GM18502 (cell line): ENCODE measurements at regions not wholly inside any gene's neighbourhood (a gene's known extent, or its start where the extent isn't known, plus 50 kb on each side); places are given as distances from the start of the nearest gene placed in this dataset.
"Not testable (repeated sequence)": the region's sequence is repeated elsewhere in the genome, so short reads cannot be mapped to it uniquely, and the experiment has no call there.

Source experiments
- ATAC-seq: cut with Tn5 transposase; IDR thresholded peaks from one replicate; pipeline ENCODE4 v1.9.1; 2021; ENCODE audit warnings: mild to moderate bottlenecking; ENCODE audit not compliant: unreplicated experiment, poor library complexity

- no peak for ATAC-seq
These were observed 50.9 kb upstream of the NXT1 start for GRCh38 chr20:23299673-23300050.

GRCh38 chr20:23298926-23299672 lies 51.5 kb upstream of the NXT1 start:
- ATAC-seq = no peak

GRCh38 chr20:23298155-23298554 lies 52.4 kb upstream of the NXT1 start:
- no peak for ATAC-seq

GRCh38 chr20:23296841-23297701 lies 53.5 kb upstream of the NXT1 start:
- no peak for ATAC-seq

- no peak for ATAC-seq
These were observed 54.7 kb upstream of the NXT1 start for GRCh38 chr20:23295934-23296333.

GRCh38 chr20:23294671-23295070 lies 55.9 kb upstream of the NXT1 start:
- no peak for ATAC-seq

GRCh38 chr20:23294166-23294565 lies 56.4 kb upstream of the NXT1 start:
- no peak for ATAC-seq

GRCh38 chr20:23293689-23294088 lies 56.9 kb upstream of the NXT1 start:
- ATAC-seq = no peak

GRCh38 chr20:23292311-23292710 lies 58.3 kb upstream of the NXT1 start:
- ATAC-seq = not testable (repeated sequence)

GRCh38 chr20:23291575-23292240 lies 58.9 kb upstream of the NXT1 start:
- no peak for ATAC-seq

GRCh38 chr20:23290761-23291574 lies 59.6 kb upstream of the NXT1 start:
- no peak for ATAC-seq

- ATAC-seq = no peak
These were observed 60.7 kb upstream of the NXT1 start for GRCh38 chr20:23289724-23290395.

- no peak for ATAC-seq
These were observed 61.3 kb upstream of the NXT1 start for GRCh38 chr20:23289249-23289648.

GRCh38 chr20:23287354-23288190 lies 63.0 kb upstream of the NXT1 start:
- no peak for ATAC-seq

- no peak for ATAC-seq
These were observed 64.2 kb upstream of the NXT1 start for GRCh38 chr20:23286346-23286745.

GRCh38 chr20:23285536-23285935 lies 65.1 kb upstream of the NXT1 start:
- ATAC-seq = no peak

GRCh38 chr20:23284009-23284408 lies 66.6 kb upstream of the NXT1 start:
- no peak for ATAC-seq

- ATAC-seq = no peak
These were observed 67.3 kb upstream of the NXT1 start for GRCh38 chr20:23283096-23283850.
